HCT116 (cell line): ENCODE measurements at regions not wholly inside any gene's neighbourhood (a gene's known extent, or its start where the extent isn't known, plus 50 kb on each side); places are given as distances from the start of the nearest gene placed in this dataset.

Experiments
- ATAC-seq: fragments of 200-7000 bp; cut with Tn5 transposase; 2 replicates; pipeline ENCODE4 v1.9.1; 2020; ENCODE audit warnings: mild to moderate bottlenecking, moderate library complexity
- BruUV-seq: library from RNA; stranded (reverse); fragments of 400-500 nt; replicated peaks from 2 replicates; lab custom pipeline; 2021; lab: Mats Ljungman, UMichigan
- CTCF ChIA-PET: fragments of 300-600 bp; sonication (Branson Sonifier 250); formaldehyde crosslinking; loops from one replicate; lab custom pipeline; 2021; ENCODE audit warnings: antibody characterized with exemption; lab: Charles Lee
- POLR2A ChIA-PET: fragments of 300-600, 350-600 bp; sonication (Branson Sonifier 250); formaldehyde crosslinking; loops from one replicate; lab custom pipeline; 2021; ENCODE audit warnings: antibody characterized with exemption; lab: Charles Lee
- RAD21 ChIA-PET, 2 experiments: fragments of 300-600 bp; sonication (Branson Sonifier 250); formaldehyde crosslinking; loops; one replicate each; lab custom pipeline; 2023; ENCODE audit warnings: low total read pairs in 2 of 2; ENCODE audit not compliant: uncharacterized antibody in 2 of 2, unreplicated experiment in 2 of 2, low non-redundant PET in 1 of 2; lab: Charles Lee
- DNase-seq: peaks from one replicate; pipeline ENCODE4 v3.0.0-alpha.2; 2010; ENCODE audit warnings: low read depth, low spot score
- H2AFZ ChIP-seq: fragments of 200-600 bp; shearing (Covaris generic), sonication (generic); 2 replicates; pipeline ENCODE4 v1.6.1; 2017; ENCODE audit warnings: low read depth, mixed run types, mixed read lengths, antibody characterized with exemption, low read length; ENCODE audit not compliant: poor library complexity, severe bottlenecking
- H3K27ac ChIP-seq: 2 replicates; pipeline ENCODE4 v1.5.1; 2012; ENCODE audit warnings: low read depth, low read length
- H3K27me3 ChIP-seq: fragments of 200-600 bp; sonication (generic); 2 replicates; pipeline ENCODE4 v1.6.1; 2016; ENCODE audit warnings: mixed run types, low read length, mixed read lengths; ENCODE audit not compliant: insufficient read depth
- H3K36me3 ChIP-seq, 2 experiments: fragments of 200-500 bp in 1 of 2; fragments of 200-600 bp in 1 of 2; sonication (Bioruptor generic) in 1 of 2; sonication (generic) in 1 of 2; 2 replicates each; pipeline versions ENCODE4 v1.5.1 to v1.6.1; 2014 to 2016; ENCODE audit warnings: low read length in 2 of 2, inconsistent platforms in 1 of 2, mixed read lengths in 1 of 2, mixed run types in 1 of 2; ENCODE audit not compliant: insufficient read depth in 2 of 2, control insufficient read depth in 1 of 2
- H3K4me1 ChIP-seq, 2 experiments: fragments of 200-600 bp in 1 of 2; sonication (generic) in 1 of 2; 2 replicates each; pipeline versions ENCODE4 v1.5.1 to v1.6.1; 2012 to 2017; ENCODE audit warnings: low read length in 2 of 2, inconsistent platforms in 1 of 2, mild to moderate bottlenecking in 1 of 2, mixed read lengths in 1 of 2, mixed run types in 1 of 2, moderate library complexity in 1 of 2; ENCODE audit not compliant: insufficient read depth in 2 of 2, control insufficient read depth in 1 of 2
- H3K4me2 ChIP-seq: fragments of 200-600 bp; sonication (generic); 2 replicates; pipeline ENCODE4 v1.6.1; 2017; ENCODE audit warnings: mixed run types, low read length, mixed read lengths
- H3K4me3 ChIP-seq, 2 experiments: fragments of 200-600 bp in 1 of 2; sonication (generic) in 1 of 2; replicated peaks in 1 of 2; 2 replicates each; pipeline ENCODE4 v1.5.1; 2011 to 2016; ENCODE audit warnings: low read length in 2 of 2, control low read depth in 1 of 2, low read depth in 1 of 2, mild to moderate bottlenecking in 1 of 2, mixed read lengths in 1 of 2, mixed run types in 1 of 2
- H3K79me2 ChIP-seq: fragments of 200-600 bp; sonication (generic); 2 replicates; pipeline ENCODE4 v1.6.1; 2017; ENCODE audit warnings: mild to moderate bottlenecking, mixed run types, low read length, moderate library complexity, mixed read lengths; ENCODE audit not compliant: insufficient read depth
- H3K9ac ChIP-seq: fragments of 200-600 bp; sonication (generic); 2 replicates; pipeline ENCODE4 v1.6.1; 2016; ENCODE audit warnings: low read length, mixed read lengths
- H3K9me2 ChIP-seq: fragments of 200-600 bp; sonication (generic), shearing (Covaris generic); 2 replicates; pipeline ENCODE4 v1.6.1; 2017; ENCODE audit warnings: mixed run types, mild to moderate bottlenecking, moderate library complexity; ENCODE audit not compliant: insufficient read depth
- H3K9me3 ChIP-seq, 2 experiments: fragments of 200-500 bp in 1 of 2; fragments of 200-600 bp in 1 of 2; sonication (Bioruptor generic) in 1 of 2; sonication (generic) in 1 of 2; 2 replicates each; pipeline ENCODE4 v1.6.1; 2014 to 2017; ENCODE audit warnings: low read length in 2 of 2, mixed read lengths in 2 of 2, inconsistent platforms in 1 of 2, low read depth in 1 of 2, mild to moderate bottlenecking in 1 of 2, mixed run types in 1 of 2, moderate library complexity in 1 of 2; ENCODE audit not compliant: control insufficient read depth in 1 of 2, insufficient read depth in 1 of 2
- H4K20me1 ChIP-seq: fragments of 200-600 bp; sonication (generic), shearing (Covaris generic); 2 replicates; pipeline ENCODE4 v1.6.1; 2017; ENCODE audit warnings: mixed run types, mild to moderate bottlenecking, moderate library complexity; ENCODE audit not compliant: insufficient read depth
- ATF3 ChIP-seq: IDR thresholded peaks from 2 replicates; pipeline ENCODE4 v1.6.1; 2012
- CBX3 ChIP-seq: IDR thresholded peaks from 2 replicates; pipeline ENCODE4 v1.6.1; 2012; ENCODE audit warnings: low read depth
- EGR1 ChIP-seq: IDR thresholded peaks from 2 replicates; pipeline ENCODE4 v1.6.1; 2012; ENCODE audit warnings: low read depth
- EZH2phosphoT487 ChIP-seq: fragments of 200-600 bp; IDR thresholded peaks from 2 replicates; pipeline ENCODE4 v1.6.1; 2018; ENCODE audit warnings: antibody characterized with exemption, borderline replicate concordance
- FOSL1 ChIP-seq: IDR thresholded peaks from 2 replicates; pipeline ENCODE4 v1.6.1; 2012; ENCODE audit warnings: low read depth
- MAX ChIP-seq: IDR thresholded peaks from 2 replicates; pipeline ENCODE4 v1.6.1; 2012
- POLR2AphosphoS5 ChIP-seq: IDR thresholded peaks from 2 replicates; pipeline ENCODE4 v1.6.1; 2011; ENCODE audit warnings: mild to moderate bottlenecking, low read depth, low read length, moderate library complexity
- RAD21 ChIP-seq: IDR thresholded peaks from 2 replicates; pipeline ENCODE4 v1.6.1; 2012; ENCODE audit warnings: low read depth, mild to moderate bottlenecking
- SIN3A ChIP-seq: IDR thresholded peaks from 2 replicates; pipeline ENCODE4 v1.6.1; 2012; ENCODE audit warnings: low read depth
- ZFX ChIP-seq: fragments of 450-650 bp; IDR thresholded peaks from 2 replicates; pipeline ENCODE4 v1.6.1; 2017
- ZNF274 ChIP-seq: fragments of 200-500 bp; sonication (Bioruptor generic); IDR thresholded peaks from 2 replicates; pipeline ENCODE4 v1.6.1; 2014; ENCODE audit warnings: mild to moderate bottlenecking, low read depth, low read length, inconsistent platforms
- intact Hi-C: fragments of 100-400 bp; cut with micrococcal nuclease; formaldehyde crosslinking; loops from 2 replicates; pipeline ENCODE4 v1.10.0; 2022
- TF ChIP-seq, protein P1 (sequence below): IDR thresholded peaks from 2 replicates; pipeline ENCODE4 v1.6.1; 2011; ENCODE audit warnings: mild to moderate bottlenecking, low read length, moderate library complexity; ENCODE audit not compliant: insufficient replicate concordance; ENCODE audit errors: extremely low read depth

GRCh38 chr3:25229586-25229985, 198.5 kb upstream of the RARB start:
- H3K9ac ChIP-seq: no peak overlapping the region
- no peaks in the 10 kb centered on the region for H3K79me2 ChIP-seq
- no TSS peak for BruUV-seq
- no peak overlapping the region for H3K27ac ChIP-seq
- intact Hi-C loops: no loop called here
- H3K9me2 ChIP-seq: no peaks in the 10 kb centered on the region
- no peaks in the 10 kb centered on the region for H3K4me1 ChIP-seq
- DNase-seq (no peak), ATAC-seq (no peak)
- no peak overlapping the region for H2AFZ ChIP-seq
- no peak overlapping the region for H3K4me2 ChIP-seq
- ChIA-PET CTCF (no interaction called here), POLR2A (no interaction called here), RAD21 (no interaction called here)
- no peaks in the 10 kb centered on the region for H4K20me1 ChIP-seq
- no peaks in the 10 kb centered on the region for H3K9me3 ChIP-seq
- H3K27me3 ChIP-seq: no peaks in the 10 kb centered on the region; the same call in 1 of the 2 replicates
- no peak for TF ChIP-seq RAD21
- no peaks in the 10 kb centered on the region for H3K36me3 ChIP-seq
- no peak overlapping the region for H3K4me3 ChIP-seq

DNA sequence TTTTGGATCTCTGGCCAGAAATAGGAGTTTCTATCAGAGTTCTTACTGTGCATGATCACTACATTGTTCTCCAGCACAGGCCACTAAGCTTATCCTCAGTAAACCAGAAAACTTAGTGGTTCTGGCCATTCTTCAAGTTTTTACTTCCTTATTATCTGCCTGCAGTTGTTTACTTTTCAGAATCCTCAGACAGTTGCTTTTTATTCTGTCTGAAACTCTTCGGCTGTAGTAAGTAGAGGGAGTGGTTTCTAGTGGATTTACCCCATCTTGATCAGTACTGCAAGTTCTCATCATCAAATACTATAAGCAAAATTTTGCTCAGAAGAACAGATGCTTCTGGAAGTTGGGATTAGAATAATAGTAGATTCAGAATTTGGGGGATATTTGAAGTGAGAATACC, 193.0 kb upstream of the RARB start:
- intact Hi-C loops: no loop called here
- Histone ChIP-seq H3K9me2 (no peaks in the 10 kb centered on the region), H3K36me3 (no peaks in the 10 kb centered on the region), H3K27me3 (no peaks in the 10 kb centered on the region; the same call in 1 of the 2 replicates), H3K4me3 (no peak overlapping the region), H4K20me1 (no peaks in the 10 kb centered on the region; the same call in 1 of the 2 replicates), H3K4me2 (no peak overlapping the region), H3K9me3 (no peaks in the 10 kb centered on the region), H3K27ac (no peak overlapping the region), H2AFZ (no peak overlapping the region), H3K9ac (no peak overlapping the region)
- RAD21 ChIA-PET: no interaction called here
- POLR2A ChIA-PET: no interaction called here
- CTCF ChIA-PET: no interaction called here
- no TSS peak for BruUV-seq
- DNase-seq (no peak), ATAC-seq (no peak)
- no peak for TF ChIP-seq CBX3
- no peak for TF ChIP-seq POLR2AphosphoS5
- TF ChIP-seq ZFX: no peak
- no peak for TF ChIP-seq RAD21
- TF ChIP-seq, protein P1, sequence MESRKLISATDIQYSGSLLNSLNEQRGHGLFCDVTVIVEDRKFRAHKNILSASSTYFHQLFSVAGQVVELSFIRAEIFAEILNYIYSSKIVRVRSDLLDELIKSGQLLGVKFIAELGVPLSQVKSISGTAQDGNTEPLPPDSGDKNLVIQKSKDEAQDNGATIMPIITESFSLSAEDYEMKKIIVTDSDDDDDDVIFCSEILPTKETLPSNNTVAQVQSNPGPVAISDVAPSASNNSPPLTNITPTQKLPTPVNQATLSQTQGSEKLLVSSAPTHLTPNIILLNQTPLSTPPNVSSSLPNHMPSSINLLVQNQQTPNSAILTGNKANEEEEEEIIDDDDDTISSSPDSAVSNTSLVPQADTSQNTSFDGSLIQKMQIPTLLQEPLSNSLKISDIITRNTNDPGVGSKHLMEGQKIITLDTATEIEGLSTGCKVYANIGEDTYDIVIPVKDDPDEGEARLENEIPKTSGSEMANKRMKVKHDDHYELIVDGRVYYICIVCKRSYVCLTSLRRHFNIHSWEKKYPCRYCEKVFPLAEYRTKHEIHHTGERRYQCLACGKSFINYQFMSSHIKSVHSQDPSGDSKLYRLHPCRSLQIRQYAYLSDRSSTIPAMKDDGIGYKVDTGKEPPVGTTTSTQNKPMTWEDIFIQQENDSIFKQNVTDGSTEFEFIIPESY: no peak
- no peak for TF ChIP-seq EGR1
- TF ChIP-seq ATF3: no peak
- no peak for TF ChIP-seq ZNF274
- no peak for TF ChIP-seq FOSL1
- no peak for TF ChIP-seq MAX
- TF ChIP-seq EZH2phosphoT487: no peak
- TF ChIP-seq SIN3A: no peak
- TF ChIP-seq, all 23 proteins: peak for 0
- no peaks in the 10 kb centered on the region for H3K4me1 ChIP-seq
- no peaks in the 10 kb centered on the region for H3K79me2 ChIP-seq
